Liver (tissue), 7 donors: ENCODE measurements at regions not wholly inside any gene's neighbourhood (a gene's known extent, or its start where the extent isn't known, plus 50 kb on each side); places are given as distances from the start of the nearest gene placed in this dataset.

Experiments
- DNase-seq: peaks from one replicate; pipeline ENCODE4 v3.0.0-alpha.2; 2017; ENCODE audit warnings: low spot score
- H3K27ac ChIP-seq, 2 donors: one replicate each; pipeline ENCODE4 v1.7.0; 2013; ENCODE audit warnings: inconsistent platforms in 2 of 2, low read length in 2 of 2, control low read depth in 1 of 2, low read depth in 1 of 2, mild to moderate bottlenecking in 1 of 2
- H3K27me3 ChIP-seq, 4 donors: one replicate each; pipeline versions ENCODE4 v1.6.1 to v1.7.0; 2013; ENCODE audit warnings: low read length in 3 of 4, inconsistent platforms in 1 of 4, mild to moderate bottlenecking in 1 of 4, moderate library complexity in 1 of 4; ENCODE audit not compliant: control insufficient read depth in 4 of 4, insufficient read depth in 4 of 4
- H3K36me3 ChIP-seq, 4 donors: one replicate each; pipeline versions ENCODE4 v1.6.1 to v1.7.0; 2013; ENCODE audit warnings: low read length in 3 of 4, mild to moderate bottlenecking in 3 of 4, low read depth in 1 of 4, moderate library complexity in 1 of 4; ENCODE audit not compliant: control insufficient read depth in 4 of 4, insufficient read depth in 3 of 4
- H3K4me1 ChIP-seq, 4 donors: one replicate each; pipeline versions ENCODE4 v1.6.1 to v1.7.0; 2013; ENCODE audit warnings: low read length in 3 of 4, mild to moderate bottlenecking in 3 of 4, moderate library complexity in 1 of 4; ENCODE audit not compliant: control insufficient read depth in 4 of 4, insufficient read depth in 4 of 4
- H3K4me3 ChIP-seq, 3 donors: one replicate each; pipeline versions ENCODE4 v1.6.1 to v1.7.0; 2013; ENCODE audit warnings: low read length in 3 of 3, control low read depth in 1 of 3, low read depth in 1 of 3, mild to moderate bottlenecking in 1 of 3
- H3K9ac ChIP-seq, 2 donors: one replicate each; pipeline ENCODE4 v1.7.0; 2013; ENCODE audit warnings: low read length in 2 of 2, mild to moderate bottlenecking in 2 of 2, moderate library complexity in 2 of 2, control low read depth in 1 of 2, low read depth in 1 of 2
- H3K9me3 ChIP-seq, 4 donors: one replicate each; pipeline versions ENCODE4 v1.6.1 to v1.7.0; 2013; ENCODE audit warnings: low read length in 3 of 4; ENCODE audit not compliant: control insufficient read depth in 4 of 4
- ATF3 ChIP-seq: IDR thresholded peaks from 2 replicates; pipeline ENCODE4 v1.6.1; 2016; ENCODE audit warnings: antibody characterized with exemption
- FOXA2 ChIP-seq: IDR thresholded peaks from 2 replicates; pipeline ENCODE4 v1.6.1; 2016; ENCODE audit warnings: antibody characterized with exemption
- GABPA ChIP-seq, 2 donors: IDR thresholded peaks in 1 of 2; conservative IDR thresholded peaks in 1 of 2; 2 replicates each; pipeline ENCODE4 v1.6.1; 2016; ENCODE audit warnings: antibody characterized with exemption in 2 of 2, mild to moderate bottlenecking in 1 of 2, moderate library complexity in 1 of 2
- HNF4G ChIP-seq: IDR thresholded peaks from 2 replicates; pipeline ENCODE4 v1.6.1; 2016; ENCODE audit warnings: antibody characterized with exemption
- JUND ChIP-seq, 2 donors: IDR thresholded peaks; 2 replicates each; pipeline ENCODE4 v1.6.1; 2016; ENCODE audit warnings: antibody characterized with exemption in 2 of 2
- MAX ChIP-seq: IDR thresholded peaks from 2 replicates; pipeline ENCODE4 v1.6.1; 2016; ENCODE audit warnings: antibody characterized with exemption
- NR2F2 ChIP-seq: IDR thresholded peaks from 2 replicates; pipeline ENCODE4 v1.6.1; 2016; ENCODE audit warnings: antibody characterized with exemption
- RAD21 ChIP-seq, 2 donors: IDR thresholded peaks; 2 replicates each; pipeline ENCODE4 v1.6.1; 2016; ENCODE audit warnings: antibody characterized with exemption in 2 of 2, mild to moderate bottlenecking in 2 of 2
- REST ChIP-seq: IDR thresholded peaks from 2 replicates; pipeline ENCODE4 v1.6.1; 2016; ENCODE audit warnings: antibody characterized with exemption, mild to moderate bottlenecking
- RXRA ChIP-seq, 2 donors: IDR thresholded peaks; 2 replicates each; pipeline ENCODE4 v1.6.1; 2017 to 2018; ENCODE audit warnings: antibody characterized with exemption in 2 of 2, mild to moderate bottlenecking in 1 of 2
- SP1 ChIP-seq: IDR thresholded peaks from 2 replicates; pipeline ENCODE4 v1.6.1; 2018; ENCODE audit warnings: antibody characterized with exemption, mild to moderate bottlenecking
- TAF1 ChIP-seq: conservative IDR thresholded peaks from 2 replicates; pipeline ENCODE4 v1.6.1; 2016; ENCODE audit warnings: antibody characterized with exemption, mild to moderate bottlenecking
- YY1 ChIP-seq: IDR thresholded peaks from 2 replicates; pipeline ENCODE4 v1.6.1; 2016; ENCODE audit warnings: antibody characterized with exemption, mild to moderate bottlenecking
- ZBTB33 ChIP-seq: IDR thresholded peaks from 2 replicates; pipeline ENCODE4 v1.6.1; 2016; ENCODE audit warnings: antibody characterized with exemption
- WGBS: extraction: QIAGEN DNeasy Blood & Tissue Kit; methylation state at CpG from one replicate; pipeline ENCODE4 v1.1.7; 2013; 5-methylcytosine and 5-hydroxymethylcytosine counted together
- donor health status: healthy.
- donor health status: healthy.
- donor health status: healthy.
- donor health status: healthy.

- no peaks in the 10 kb centered on the region for H3K9me3 ChIP-seq
- H3K36me3 ChIP-seq: no peaks in the 10 kb centered on the region
- no peak overlapping the region for H3K27ac ChIP-seq
- no peak overlapping the region for H3K9ac ChIP-seq
- no peak overlapping the region for H3K4me3 ChIP-seq
- no peaks in the 10 kb centered on the region for H3K27me3 ChIP-seq
- WGBS: 48% methylated on average over 5 of the region's 5 CpGs
- TF ChIP-seq ATF3 (no peak), TAF1 (no peak), RAD21 (IDR thresholded peaks at IDR 0.05) (no peak), RXRA (IDR thresholded peaks at IDR 0.05) (no peak), MAX (no peak), ZBTB33 (no peak), FOXA2 (no peak), SP1 (no peak), NR2F2 (no peak), JUND (IDR thresholded peaks at IDR 0.05) (no peak), GABPA (IDR thresholded peaks at IDR 0.05 in 1 of 2, conservative IDR thresholded peaks at IDR 0.05 in 1 of 2) (no peak), HNF4G (no peak), REST (no peak)
- H3K4me1 ChIP-seq: no peaks in the 10 kb centered on the region
- DNase-seq: no peak
Observed at GRCh38 chr17:6244253-6244652, 174.1 kb downstream of the WSCD1 start.

- H3K27me3 ChIP-seq: no peaks in the 10 kb centered on the region
- H3K9ac ChIP-seq: no peak overlapping the region
- no peak overlapping the region for H3K27ac ChIP-seq
- no peak for DNase-seq
- H3K36me3 ChIP-seq: no peaks in the 10 kb centered on the region
- H3K9me3 ChIP-seq: no peaks in the 10 kb centered on the region
- H3K4me1 ChIP-seq: no peaks in the 10 kb centered on the region
- TF ChIP-seq ATF3 (no peak), HNF4G (no peak), GABPA (IDR thresholded peaks at IDR 0.05 in 1 of 2, conservative IDR thresholded peaks at IDR 0.05 in 1 of 2) (no peak), JUND (IDR thresholded peaks at IDR 0.05) (no peak), REST (no peak), YY1 (no peak)
- H3K4me3 ChIP-seq: no peak overlapping the region
Observed at GRCh38 chr17:6243186-6243585, 173.0 kb downstream of the WSCD1 start.
